Loucy (cell line): ENCODE measurements at regions not wholly inside any gene's neighbourhood (a gene's known extent, or its start where the extent isn't known, plus 50 kb on each side); places are given as distances from the start of the nearest gene placed in this dataset.

ENCODE experiments used
- H2AFZ ChIP-seq: fragments of 200-600 bp; sonication (generic); 2 replicates; pipeline ENCODE4 v1.6.0; 2016; ENCODE audit warnings: antibody characterized with exemption, mild to moderate bottlenecking, low read length, moderate library complexity
- H3F3A ChIP-seq: fragments of 200-600 bp; 2 replicates; pipeline ENCODE4 v1.6.0; 2016; ENCODE audit warnings: antibody characterized with exemption, low read depth, mild to moderate bottlenecking
- H3K27me3 ChIP-seq: fragments of 200-600 bp; sonication (generic); 2 replicates; pipeline ENCODE4 v1.6.1; 2014; ENCODE audit warnings: low read length, mild to moderate bottlenecking; ENCODE audit not compliant: insufficient read depth, poor library complexity, severe bottlenecking
- H3K36me3 ChIP-seq: fragments of 200-600 bp; sonication (generic); 2 replicates; pipeline ENCODE4 v1.6.1; 2016; ENCODE audit warnings: low read length; ENCODE audit not compliant: insufficient read depth
- H3K4me1 ChIP-seq: fragments of 200-600 bp; sonication (generic); 2 replicates; pipeline ENCODE4 v1.5.1; 2014; ENCODE audit warnings: low read length, mild to moderate bottlenecking; ENCODE audit not compliant: insufficient read depth, poor library complexity, severe bottlenecking
- H3K4me2 ChIP-seq: fragments of 200-600 bp; sonication (generic); 2 replicates; pipeline ENCODE4 v1.6.0; 2014; ENCODE audit warnings: antibody characterized with exemption, low read length, low read depth, mild to moderate bottlenecking; ENCODE audit not compliant: poor library complexity, severe bottlenecking
- H3K4me3 ChIP-seq: fragments of 200-600 bp; sonication (generic); 2 replicates; pipeline ENCODE4 v1.5.1; 2014; ENCODE audit warnings: low read length, mild to moderate bottlenecking, mixed read lengths; ENCODE audit not compliant: poor library complexity, severe bottlenecking
- H3K79me2 ChIP-seq: fragments of 200-600 bp; sonication (generic); 2 replicates; pipeline ENCODE4 v1.6.1; 2014; ENCODE audit warnings: low read length; ENCODE audit not compliant: insufficient read depth
- H3K9ac ChIP-seq: fragments of 200-600 bp; sonication (generic); 2 replicates; pipeline ENCODE4 v1.6.0; 2014; ENCODE audit warnings: mild to moderate bottlenecking, low read depth, low read length, moderate library complexity; ENCODE audit not compliant: poor library complexity, severe bottlenecking
- H3K9me2 ChIP-seq: fragments of 200-600 bp; sonication (generic); replicated peaks from 2 replicates; pipeline ENCODE4 v1.6.1; 2016; ENCODE audit warnings: low read depth, low read length, mixed read lengths
- H3K9me3 ChIP-seq: fragments of 200-600 bp; sonication (generic); 2 replicates; pipeline ENCODE4 v1.6.1; 2014; ENCODE audit warnings: mild to moderate bottlenecking, antibody characterized with exemption, low read length, low read depth; ENCODE audit not compliant: insufficient read depth
- H4K20me1 ChIP-seq: fragments of 200-600 bp; sonication (generic); 2 replicates; pipeline ENCODE4 v1.6.0; 2014; ENCODE audit warnings: antibody characterized with exemption, low read length, mild to moderate bottlenecking; ENCODE audit not compliant: insufficient read depth, poor library complexity, severe bottlenecking
- CTCF ChIP-seq: fragments of 200-600 bp; sonication (generic); conservative IDR thresholded peaks from 2 replicates; pipeline ENCODE4 v1.5.1; 2014; ENCODE audit warnings: mild to moderate bottlenecking, antibody characterized with exemption, low read length
- EZH2phosphoT487 ChIP-seq: fragments of 200-600 bp; IDR thresholded peaks from 2 replicates; pipeline ENCODE4 v1.6.1; 2018; ENCODE audit warnings: antibody characterized with exemption, mild to moderate bottlenecking, moderate library complexity, borderline replicate concordance

GRCh38 chr2:61702088-61702467, 151.8 kb downstream of the FAM161A start:
- Histone ChIP-seq H3K27me3 (no peaks in the 10 kb centered on the region), H3K9me2 (no peaks in the 10 kb centered on the region), H3K4me2 (no peak overlapping the region), H4K20me1 (no peaks in the 10 kb centered on the region), H3K9me3 (no peaks in the 10 kb centered on the region), H3K4me1 (no peaks in the 10 kb centered on the region), H3K4me3 (no peak overlapping the region), H3F3A (no peaks in the 10 kb centered on the region), H3K9ac (no peak overlapping the region), H3K79me2 (no peaks in the 10 kb centered on the region), H2AFZ (no peak overlapping the region), H3K36me3 (no peaks in the 10 kb centered on the region)
- TF ChIP-seq EZH2phosphoT487 (no peak), CTCF (no peak)

GRCh38 chr2:61700464-61700863, 153.4 kb downstream of the FAM161A start:
- Histone ChIP-seq H3K36me3 (no peaks in the 10 kb centered on the region), H3K4me2 (no peak overlapping the region), H3K4me3 (no peak overlapping the region), H3K79me2 (no peaks in the 10 kb centered on the region), H3K9ac (no peak overlapping the region), H3K4me1 (peaks cover under 1% of the 10 kb centered on the region), H2AFZ (no peak overlapping the region), H3K9me3 (no peaks in the 10 kb centered on the region), H3K27me3 (no peaks in the 10 kb centered on the region), H3F3A (no peaks in the 10 kb centered on the region), H3K9me2 (no peaks in the 10 kb centered on the region), H4K20me1 (no peaks in the 10 kb centered on the region)
- TF ChIP-seq EZH2phosphoT487: no peak
- TF ChIP-seq CTCF: no peak

GRCh38 chr2:61694312-61695274, 156.4 kb upstream of the XPO1 start:
- Histone ChIP-seq H3K9me2 (no peaks in the 10 kb centered on the region), H3K4me1 (peaks cover 6% of the 10 kb centered on the region)

More at GRCh38 chr2:61694312-61695274, 156.4 kb upstream of the XPO1 start:
- peak overlapping the region; percentile 89 for H2AFZ ChIP-seq
- no peaks in the 10 kb centered on the region for H3F3A ChIP-seq
- no peaks in the 10 kb centered on the region for H3K79me2 ChIP-seq
- peak overlapping the region; percentile 50 for H3K9ac ChIP-seq
- H3K4me2 ChIP-seq: peak overlapping the region; percentile 71
- H3K4me3 ChIP-seq: peak overlapping the region; percentile 79
- no peaks in the 10 kb centered on the region for H4K20me1 ChIP-seq
- no peaks in the 10 kb centered on the region for H3K27me3 ChIP-seq
- no peaks in the 10 kb centered on the region for H3K36me3 ChIP-seq
- no peaks in the 10 kb centered on the region for H3K9me3 ChIP-seq
- TF ChIP-seq CTCF (peak; percentile 76), EZH2phosphoT487 (no peak)
